Heart right ventricle (tissue), 16 donors: ENCODE measurements at regions not wholly inside any gene's neighbourhood (a gene's known extent, or its start where the extent isn't known, plus 50 kb on each side); places are given as distances from the start of the nearest gene placed in this dataset.

ENCODE experiments used
- ATAC-seq, 8 donors: fragments of 200-7000 bp; cut with Tn5 transposase; one replicate each; pipeline ENCODE4 v1.9.1; 2020; ENCODE audit warnings: mild to moderate bottlenecking in 8 of 8, moderate library complexity in 8 of 8, moderate number of reproducible peaks in 1 of 8
- DNase-seq, 2 donors: peaks; one replicate each; pipeline ENCODE4 v3.0.0-alpha.2; 2020
- H3K27ac ChIP-seq, 10 donors: fragments of 200-600 bp; sonication (generic) in 2 of 10; one replicate each; pipeline versions ENCODE4 v1.5.0 to v1.8.0; 2020 to 2022; ENCODE audit warnings: mild to moderate bottlenecking in 3 of 10
- H3K27me3 ChIP-seq, 7 donors: fragments of 200-600 bp; one replicate each; pipeline ENCODE4 v1.8.0; 2021 to 2022; ENCODE audit warnings: mild to moderate bottlenecking in 2 of 7
- H3K36me3 ChIP-seq, 9 donors: fragments of 200-600 bp; sonication (generic) in 1 of 9; one replicate each; pipeline versions ENCODE4 v1.5.0 to v1.8.0; 2020 to 2022; ENCODE audit warnings: mild to moderate bottlenecking in 2 of 9
- H3K4me1 ChIP-seq, 9 donors: fragments of 200-600 bp; sonication (generic) in 1 of 9; one replicate each; pipeline versions ENCODE4 v1.5.0 to v1.8.0; 2020 to 2022; ENCODE audit warnings: mild to moderate bottlenecking in 4 of 9
- H3K4me3 ChIP-seq, 10 donors: fragments of 200-600 bp; sonication (generic) in 2 of 10; one replicate each; pipeline versions ENCODE4 v1.5.0 to v1.8.0; 2020 to 2022; ENCODE audit warnings: mild to moderate bottlenecking in 7 of 10, moderate library complexity in 2 of 10
- H3K9me3 ChIP-seq, 11 donors: fragments of 200-600 bp in 10 of 11; sonication (generic) in 2 of 11; one replicate each; pipeline versions ENCODE4 v1.5.0 to v1.8.0; 2013 to 2022; ENCODE audit warnings: mild to moderate bottlenecking in 2 of 11, control low read depth in 1 of 11, moderate library complexity in 1 of 11
- CTCF ChIP-seq, 9 donors: fragments of 200-600 bp; sonication (generic) in 2 of 9; IDR thresholded peaks; one replicate each; pipeline versions ENCODE4 v1.5.0 to v1.8.0; 2021 to 2022; ENCODE audit warnings: antibody characterized with exemption in 9 of 9, mild to moderate bottlenecking in 5 of 9, moderate library complexity in 1 of 9
- WGBS, 2 donors: extraction: QIAGEN DNeasy Blood & Tissue Kit; methylation state at CpG; one replicate each; pipeline ENCODE4 v1.1.7; 2013; ENCODE audit warnings: inconsistent platforms in 1 of 2; 5-methylcytosine and 5-hydroxymethylcytosine counted together
- intact Hi-C, 10 donors: fragments of 100-400 bp; cut with DNase I; formaldehyde crosslinking; loops; one replicate each; pipeline versions ENCODE4 v1.11.1 to v1.14.2; 2022
- donor health status: Arrhythmogenic right ventricular cardiomyopathy.
- donor health status: ischemic (EF 13 %, LVEDD 7.1; RV severe dilation, severe dysfunction).
- donor health status: healthy with polysubstance abuse.
- donor health status: DM: no; HTN: yes; CAD: no.
- donor health status: DM: no; HTN: no; CAD: no.
- donor health status: ischemic (EF 25% LVEDD 6.9; RV normal size, moderate dysfunction).
- donor health status: ischemic (EF 25% LVEDD 5.7; RV mildly dilated, moderate dysfunction).
- donor health status: healthy.
- donor health status: DM: yes; HTN: yes; CAD: no.
- donor health status: Ischemic cardiomyopathy.
- donor health status: ischemic (EF 35%, LVEDD 5.7; RV mildly dilated, moderate dysfunction).
- donor health status: nonischemic (EF 11% LVEDD 7.7; RV severe dilation, severe dysfunction).
- donor health status: DM: yes; HTN: yes; CAD: no.
- donor health status: PGD.
- donor health status: ischemic (EF 29% LVEDD 5.4; RV normal size, mild dysfunction).
- donor health status: nonischemic (EF 23%, LVEDD 6.1; RV moderate dilation, normal function).

GRCh38 chr10:29039677-29040189 lies 249.1 kb upstream of the LYZL1 start:
- Histone ChIP-seq H3K36me3 (no peaks in the 10 kb centered on the region), H3K27ac (no peak overlapping the region), H3K4me1 (peaks cover 0 to 3% (median 0%) of the 10 kb centered on the region in 9 donors), H3K27me3 (no peaks in the 10 kb centered on the region), H3K9me3 (peaks cover 0 to 11% (median 0%) of the 10 kb centered on the region in 11 donors), H3K4me3 (no peak overlapping the region)
- intact Hi-C loops: no loop called here
- TF ChIP-seq CTCF (IDR thresholded peaks at IDR 0.05): no peak
- WGBS, 2 donors: 24 to 30% methylated on average over 2 of the region's 2 CpGs
- DNase-seq (no peak), ATAC-seq (peak in 1 of 8 donors; percentile 25)

- no peaks in the 10 kb centered on the region for H3K36me3 ChIP-seq
- peaks cover 0 to 1% (median 0%) of the 10 kb centered on the region in 7 donors for H3K27me3 ChIP-seq
- ATAC-seq (no peak), DNase-seq (no peak)
- TF ChIP-seq CTCF (IDR thresholded peaks at IDR 0.05): no peak
- intact Hi-C loops: no loop called here
- no peak overlapping the region for H3K4me3 ChIP-seq
- 57 to 73% methylated on average over 7 of the region's 7 CpGs for WGBS, 2 donors
- H3K9me3 ChIP-seq: peaks cover 0 to 11% (median 0%) of the 10 kb centered on the region in 11 donors
- no peak overlapping the region for H3K27ac ChIP-seq
- H3K4me1 ChIP-seq: peaks cover 0 to 3% (median 0%) of the 10 kb centered on the region in 9 donors
These were observed 247.3 kb upstream of the LYZL1 start for GRCh38 chr10:29041616-29042015.

- no peak for TF ChIP-seq CTCF (IDR thresholded peaks at IDR 0.05)
- Histone ChIP-seq H3K9me3 (no peaks in the 10 kb centered on the region), H3K4me3 (no peak overlapping the region), H3K27me3 (peaks cover 0 to 8% (median 0%) of the 10 kb centered on the region in 7 donors), H3K27ac (no peak overlapping the region), H3K4me1 (no peaks in the 10 kb centered on the region), H3K36me3 (no peaks in the 10 kb centered on the region)
- intact Hi-C loops: no loop called here
- ATAC-seq: no peak
- 88 to 96% methylated on average over 1 of the region's 1 CpG for WGBS, 2 donors
- DNase-seq: no peak
These were observed 240.4 kb upstream of the LYZL1 start for GRCh38 chr10:29048506-29048905.

- H3K9me3 ChIP-seq: no peaks in the 10 kb centered on the region
- no peak for ATAC-seq
- 82% methylated on average over 3 of the region's 3 CpGs for WGBS, 2 donors
- TF ChIP-seq CTCF (IDR thresholded peaks at IDR 0.05): no peak
- no peak overlapping the region for H3K27ac ChIP-seq
- H3K27me3 ChIP-seq: peaks cover 0 to 13% (median 0%) of the 10 kb centered on the region in 7 donors
- no peak for DNase-seq
- no peaks in the 10 kb centered on the region for H3K4me1 ChIP-seq
- H3K36me3 ChIP-seq: no peaks in the 10 kb centered on the region
- intact Hi-C loops: no loop called here
- H3K4me3 ChIP-seq: no peak overlapping the region
These were observed 238.8 kb upstream of the LYZL1 start for GRCh38 chr10:29050081-29050480.
